ENCODE measurements at regions not wholly inside any gene's neighbourhood (a gene's known extent, or its start where the extent isn't known, plus 50 kb on each side); places are given as distances from the start of the nearest gene placed in this dataset.

DNA sequence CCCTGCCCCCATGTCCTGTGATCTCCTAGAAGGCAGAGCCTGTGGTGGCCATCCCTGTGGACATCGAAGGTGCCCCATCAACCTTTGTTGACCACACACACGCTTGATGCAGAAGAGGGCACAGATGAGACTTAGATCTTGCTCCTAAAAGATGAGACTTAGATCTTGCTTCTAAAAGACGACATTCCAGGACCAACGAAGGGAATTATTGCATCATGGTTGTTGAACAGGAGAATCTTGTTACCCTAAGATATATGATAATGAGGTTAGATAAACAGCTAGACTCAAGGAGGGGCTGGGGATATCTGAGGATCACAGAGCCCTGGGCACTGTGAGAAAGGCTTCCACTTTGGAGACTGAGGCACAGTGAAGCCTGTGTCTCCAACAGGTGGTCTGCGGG is 91.1 kb upstream of the WSCD2 start:
- TF ChIP-seq, protein P1, sequence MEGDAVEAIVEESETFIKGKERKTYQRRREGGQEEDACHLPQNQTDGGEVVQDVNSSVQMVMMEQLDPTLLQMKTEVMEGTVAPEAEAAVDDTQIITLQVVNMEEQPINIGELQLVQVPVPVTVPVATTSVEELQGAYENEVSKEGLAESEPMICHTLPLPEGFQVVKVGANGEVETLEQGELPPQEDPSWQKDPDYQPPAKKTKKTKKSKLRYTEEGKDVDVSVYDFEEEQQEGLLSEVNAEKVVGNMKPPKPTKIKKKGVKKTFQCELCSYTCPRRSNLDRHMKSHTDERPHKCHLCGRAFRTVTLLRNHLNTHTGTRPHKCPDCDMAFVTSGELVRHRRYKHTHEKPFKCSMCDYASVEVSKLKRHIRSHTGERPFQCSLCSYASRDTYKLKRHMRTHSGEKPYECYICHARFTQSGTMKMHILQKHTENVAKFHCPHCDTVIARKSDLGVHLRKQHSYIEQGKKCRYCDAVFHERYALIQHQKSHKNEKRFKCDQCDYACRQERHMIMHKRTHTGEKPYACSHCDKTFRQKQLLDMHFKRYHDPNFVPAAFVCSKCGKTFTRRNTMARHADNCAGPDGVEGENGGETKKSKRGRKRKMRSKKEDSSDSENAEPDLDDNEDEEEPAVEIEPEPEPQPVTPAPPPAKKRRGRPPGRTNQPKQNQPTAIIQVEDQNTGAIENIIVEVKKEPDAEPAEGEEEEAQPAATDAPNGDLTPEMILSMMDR (IDR thresholded peaks at IDR 0.05), result no peak
- TF ChIP-seq POLR2A (IDR thresholded peaks at IDR 0.05), result no peak

Data from adrenal gland (tissue), 5 donors.